H9 (cell line): ENCODE measurements at regions not wholly inside any gene's neighbourhood (a gene's known extent, or its start where the extent isn't known, plus 50 kb on each side); places are given as distances from the start of the nearest gene placed in this dataset.
"Not testable (repeated sequence)": the region's sequence is repeated elsewhere in the genome, so short reads cannot be mapped to it uniquely, and the experiment has no call there.

Experiments
- DNase-seq: peaks from one replicate; pipeline ENCODE4 v3.0.0-alpha.2; 2017
- H2AFZ ChIP-seq: one replicate; pipeline ENCODE4 v1.6.1; 2013; ENCODE audit warnings: mild to moderate bottlenecking, low read length, control low read depth, moderate library complexity
- H2AK5ac ChIP-seq: 2 replicates; pipeline ENCODE4 v1.6.1; 2013; ENCODE audit warnings: low read length, control low read depth, mixed read lengths; ENCODE audit not compliant: insufficient read length
- H2BK120ac ChIP-seq: one replicate; pipeline ENCODE4 v1.6.1; 2013; ENCODE audit warnings: low read depth, mild to moderate bottlenecking, low read length, control low read depth, inconsistent platforms; ENCODE audit not compliant: poor library complexity, severe bottlenecking
- H2BK12ac ChIP-seq: 2 replicates; pipeline ENCODE4 v1.6.1; 2013; ENCODE audit warnings: low read length, control low read depth, mixed read lengths, low read depth; ENCODE audit not compliant: insufficient read length
- H2BK15ac ChIP-seq: 2 replicates; pipeline ENCODE4 v1.6.1; 2013; ENCODE audit warnings: low read depth, low read length, control low read depth
- H2BK20ac ChIP-seq: one replicate; pipeline ENCODE4 v1.6.1; 2013; ENCODE audit warnings: low read depth, mild to moderate bottlenecking, low read length, control low read depth, inconsistent platforms; ENCODE audit not compliant: poor library complexity, severe bottlenecking
- H2BK5ac ChIP-seq: 2 replicates; pipeline ENCODE4 v1.6.1; 2013; ENCODE audit warnings: low read length, control low read depth, mixed read lengths; ENCODE audit not compliant: insufficient read length
- H3K14ac ChIP-seq: 2 replicates; pipeline ENCODE4 v1.6.1; 2013; ENCODE audit warnings: low read length, control low read depth; ENCODE audit not compliant: insufficient read depth
- H3K18ac ChIP-seq: 2 replicates; pipeline ENCODE4 v1.6.1; 2013; ENCODE audit warnings: low read depth, mild to moderate bottlenecking, mixed read lengths, low read length, control low read depth; ENCODE audit not compliant: insufficient read length
- H3K23ac ChIP-seq: 2 replicates; pipeline ENCODE4 v1.6.1; 2013; ENCODE audit warnings: low read length, control low read depth, mixed read lengths, low read depth; ENCODE audit not compliant: insufficient read length
- H3K23me2 ChIP-seq: 2 replicates; pipeline ENCODE4 v1.6.1; 2013; ENCODE audit warnings: low read depth, mild to moderate bottlenecking, mixed read lengths, low read length, control low read depth; ENCODE audit not compliant: insufficient read length, poor library complexity, severe bottlenecking
- H3K27ac ChIP-seq: 2 replicates; pipeline ENCODE4 v1.5.1; 2013; ENCODE audit warnings: low read length, control low read depth, mixed read lengths, low read depth; ENCODE audit not compliant: insufficient read length
- H3K27me3 ChIP-seq: 2 replicates; pipeline ENCODE4 v1.6.1; 2013; ENCODE audit warnings: low read length, control low read depth, inconsistent platforms; ENCODE audit not compliant: insufficient read depth
- H3K4ac ChIP-seq: 2 replicates; pipeline ENCODE4 v1.6.1; 2013; ENCODE audit warnings: low read depth, mild to moderate bottlenecking, control low read depth, inconsistent platforms, low read length, moderate library complexity
- H3K4me1 ChIP-seq: 2 replicates; pipeline ENCODE4 v1.6.1; 2013; ENCODE audit warnings: low read length, control low read depth, inconsistent platforms; ENCODE audit not compliant: insufficient read depth
- H3K4me2 ChIP-seq: 2 replicates; pipeline ENCODE4 v1.6.1; 2013; ENCODE audit warnings: low read length, control low read depth, mixed read lengths; ENCODE audit not compliant: insufficient read length, insufficient read depth
- H3K56ac ChIP-seq: 2 replicates; pipeline ENCODE4 v1.6.1; 2013; ENCODE audit warnings: low read depth, mild to moderate bottlenecking, mixed read lengths, low read length, control low read depth; ENCODE audit not compliant: insufficient read length
- H3K79me1 ChIP-seq: 2 replicates; pipeline ENCODE4 v1.6.1; 2013; ENCODE audit warnings: low read depth, mild to moderate bottlenecking, moderate library complexity, low read length, control low read depth, inconsistent platforms; ENCODE audit not compliant: insufficient read depth, poor library complexity, severe bottlenecking
- H3K79me2 ChIP-seq: 2 replicates; pipeline ENCODE4 v1.6.1; 2013; ENCODE audit warnings: low read length, control low read depth, inconsistent platforms; ENCODE audit not compliant: insufficient read depth
- H3K9ac ChIP-seq: 2 replicates; pipeline ENCODE4 v1.6.1; 2013; ENCODE audit warnings: low read length, control low read depth, mixed read lengths; ENCODE audit not compliant: insufficient read length; ENCODE audit errors: extremely low read depth
- H3K9me3 ChIP-seq: one replicate; pipeline ENCODE4 v1.6.1; 2013; ENCODE audit warnings: low read depth, low read length, inconsistent platforms; ENCODE audit not compliant: control insufficient read depth
- H3T11ph ChIP-seq: one replicate; pipeline ENCODE4 v1.6.1; 2013; ENCODE audit warnings: mild to moderate bottlenecking, low read length, control low read depth, inconsistent platforms
- H4K20me1 ChIP-seq: one replicate; pipeline ENCODE4 v1.6.1; 2013; ENCODE audit not compliant: control insufficient read depth, insufficient read length, insufficient read depth
- H4K5ac ChIP-seq: 2 replicates; pipeline ENCODE4 v1.6.1; 2013; ENCODE audit warnings: low read depth, mild to moderate bottlenecking, mixed read lengths, low read length, control low read depth; ENCODE audit not compliant: insufficient read length
- H4K8ac ChIP-seq: replicated peaks from 2 replicates; pipeline ENCODE4 v1.6.1; 2013; ENCODE audit warnings: low read length, control low read depth, mixed read lengths, low read depth; ENCODE audit not compliant: insufficient read length
- H4K91ac ChIP-seq: 2 replicates; pipeline ENCODE4 v1.6.1; 2013; ENCODE audit warnings: low read depth, mild to moderate bottlenecking, moderate library complexity, mixed read lengths, low read length, control low read depth; ENCODE audit not compliant: insufficient read length
- H3K27ac Mint-ChIP-seq, 3 experiments: 2 replicates in 2 of 3; 3 replicates in 1 of 3; pipeline ENCODE4 v1.8.0; 2020 to 2021; ENCODE audit warnings: mixed read lengths in 3 of 3, mild to moderate bottlenecking in 1 of 3, moderate library complexity in 1 of 3
- H3K27me3 Mint-ChIP-seq: 2 replicates; pipeline ENCODE4 v1.8.0; 2021; ENCODE audit warnings: low read depth, mild to moderate bottlenecking, moderate library complexity, mixed read lengths
- H3K36me3 Mint-ChIP-seq, 3 experiments: 2 replicates in 2 of 3; 3 replicates in 1 of 3; pipeline ENCODE4 v1.8.0; 2020 to 2021; ENCODE audit warnings: low read depth in 3 of 3, mixed read lengths in 3 of 3; ENCODE audit not compliant: insufficient read depth in 1 of 3
- H3K4me1 Mint-ChIP-seq, 2 experiments: 2 replicates each; pipeline ENCODE4 v1.8.0; 2020; ENCODE audit warnings: mixed read lengths in 2 of 2
- H3K4me3 Mint-ChIP-seq, 2 experiments: 2 replicates in 1 of 2; 3 replicates in 1 of 2; pipeline ENCODE4 v1.8.0; 2020 to 2021; ENCODE audit warnings: mild to moderate bottlenecking in 2 of 2, mixed read lengths in 2 of 2, moderate library complexity in 1 of 2
- H3K9me3 Mint-ChIP-seq, 2 experiments: 2 replicates in 1 of 2; 3 replicates in 1 of 2; pipeline ENCODE4 v1.8.0; 2020; ENCODE audit warnings: mild to moderate bottlenecking in 2 of 2, mixed read lengths in 2 of 2, moderate library complexity in 1 of 2
- WGBS: extraction: QIAGEN DNeasy Blood & Tissue Kit; methylation state at CpG from one replicate; pipeline ENCODE4 v1.1.7; 2013; ENCODE audit warnings: missing lambda C conversion rate, low lambda C conversion rate, mixed read lengths; ENCODE audit not compliant: insufficient read length; ENCODE audit errors: extremely low coverage; 5-methylcytosine and 5-hydroxymethylcytosine counted together
- TF ChIP-seq, protein P1 (sequence below): fragments of 200-600 bp; sonication (generic); conservative IDR thresholded peaks from 3 replicates; pipeline ENCODE4 v1.8.0; 2021; ENCODE audit warnings: antibody characterized with exemption, mild to moderate bottlenecking

DNA sequence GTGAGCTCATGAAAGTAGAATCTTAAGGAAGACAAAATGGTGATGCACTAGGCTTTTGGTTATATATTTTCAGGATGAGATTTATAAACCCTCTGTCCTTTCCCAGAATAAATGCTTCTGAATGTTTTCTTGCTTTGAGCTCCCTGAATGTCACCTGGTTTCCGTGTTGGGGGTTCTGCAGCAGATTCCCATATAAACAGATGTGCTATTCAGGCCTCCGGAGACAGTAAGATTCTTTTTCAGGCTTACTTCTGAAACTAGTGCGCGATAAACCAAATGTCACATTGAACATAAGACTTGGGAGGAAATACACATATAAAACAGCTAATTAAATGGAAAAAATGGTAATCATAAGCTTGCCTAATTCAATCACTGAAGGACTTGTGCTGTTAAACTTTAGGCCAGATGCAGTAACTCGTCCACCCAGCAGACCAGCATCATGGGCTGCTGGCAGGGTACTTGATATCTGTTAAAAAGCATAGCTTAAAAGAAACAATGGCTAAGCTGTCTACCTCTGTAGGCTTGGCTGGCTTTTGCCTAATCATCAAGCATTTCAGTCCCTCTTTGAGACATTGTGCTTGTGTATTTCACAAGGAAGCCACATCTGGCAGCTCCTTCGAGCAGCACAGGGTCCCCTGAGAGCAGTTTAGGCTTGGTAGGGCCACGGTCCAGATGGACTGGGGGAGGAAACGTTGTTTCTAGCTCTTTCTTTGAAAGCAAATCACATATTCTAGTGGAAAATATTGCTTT is 281.2 kb upstream of the KIAA1217 start:
- H3K79me2 ChIP-seq: no peaks in the 10 kb centered on the region
- no peak overlapping the region for H3K27ac Mint-ChIP-seq
- no peak overlapping the region for H2BK15ac ChIP-seq
- no peaks in the 10 kb centered on the region for H3K36me3 Mint-ChIP-seq
- H2AK5ac ChIP-seq: no peak overlapping the region
- H2BK12ac ChIP-seq: no peak overlapping the region
- no peak overlapping the region for H4K91ac ChIP-seq
- no peak overlapping the region for H3K4ac ChIP-seq
- H4K5ac ChIP-seq: no peak overlapping the region
- DNase-seq: no peak
- no peak overlapping the region for H2BK5ac ChIP-seq
- no peaks in the 10 kb centered on the region for H3K27me3 ChIP-seq
- no peak overlapping the region for H3K18ac ChIP-seq
- H2AFZ ChIP-seq: no peak overlapping the region
- no peaks in the 10 kb centered on the region for H4K20me1 ChIP-seq
- WGBS: no CpG with 5 or more reads among the region's 8 CpGs
- no peak overlapping the region for H3K23ac ChIP-seq
- TF ChIP-seq, protein P1, sequence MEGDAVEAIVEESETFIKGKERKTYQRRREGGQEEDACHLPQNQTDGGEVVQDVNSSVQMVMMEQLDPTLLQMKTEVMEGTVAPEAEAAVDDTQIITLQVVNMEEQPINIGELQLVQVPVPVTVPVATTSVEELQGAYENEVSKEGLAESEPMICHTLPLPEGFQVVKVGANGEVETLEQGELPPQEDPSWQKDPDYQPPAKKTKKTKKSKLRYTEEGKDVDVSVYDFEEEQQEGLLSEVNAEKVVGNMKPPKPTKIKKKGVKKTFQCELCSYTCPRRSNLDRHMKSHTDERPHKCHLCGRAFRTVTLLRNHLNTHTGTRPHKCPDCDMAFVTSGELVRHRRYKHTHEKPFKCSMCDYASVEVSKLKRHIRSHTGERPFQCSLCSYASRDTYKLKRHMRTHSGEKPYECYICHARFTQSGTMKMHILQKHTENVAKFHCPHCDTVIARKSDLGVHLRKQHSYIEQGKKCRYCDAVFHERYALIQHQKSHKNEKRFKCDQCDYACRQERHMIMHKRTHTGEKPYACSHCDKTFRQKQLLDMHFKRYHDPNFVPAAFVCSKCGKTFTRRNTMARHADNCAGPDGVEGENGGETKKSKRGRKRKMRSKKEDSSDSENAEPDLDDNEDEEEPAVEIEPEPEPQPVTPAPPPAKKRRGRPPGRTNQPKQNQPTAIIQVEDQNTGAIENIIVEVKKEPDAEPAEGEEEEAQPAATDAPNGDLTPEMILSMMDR: no peak
- no peak overlapping the region; a peak in 1 of 5 replicates for H3K4me3 Mint-ChIP-seq
- no peaks in the 10 kb centered on the region for H3K23me2 ChIP-seq
- H3K79me1 ChIP-seq: no peaks in the 10 kb centered on the region
- H2BK120ac ChIP-seq: no peak overlapping the region
- no peak overlapping the region for H3T11ph ChIP-seq
- no peaks in the 10 kb centered on the region for H3K9me3 ChIP-seq
- no peak overlapping the region for H3K27ac ChIP-seq
- no peak overlapping the region for H4K8ac ChIP-seq
- no peak overlapping the region for H3K9ac ChIP-seq
- no peak overlapping the region for H3K14ac ChIP-seq
- H2BK20ac ChIP-seq: no peak overlapping the region
- no peak overlapping the region for H3K56ac ChIP-seq
- H3K27me3 Mint-ChIP-seq: no peaks in the 10 kb centered on the region
- H3K4me1 ChIP-seq: no peaks in the 10 kb centered on the region
- no peaks in the 10 kb centered on the region for H3K9me3 Mint-ChIP-seq
- no peak overlapping the region for H3K4me2 ChIP-seq
- peaks cover 0 to 4% of the 10 kb centered on the region in 2 experiments; a peak in 2 of 4 replicates for H3K4me1 Mint-ChIP-seq

DNA sequence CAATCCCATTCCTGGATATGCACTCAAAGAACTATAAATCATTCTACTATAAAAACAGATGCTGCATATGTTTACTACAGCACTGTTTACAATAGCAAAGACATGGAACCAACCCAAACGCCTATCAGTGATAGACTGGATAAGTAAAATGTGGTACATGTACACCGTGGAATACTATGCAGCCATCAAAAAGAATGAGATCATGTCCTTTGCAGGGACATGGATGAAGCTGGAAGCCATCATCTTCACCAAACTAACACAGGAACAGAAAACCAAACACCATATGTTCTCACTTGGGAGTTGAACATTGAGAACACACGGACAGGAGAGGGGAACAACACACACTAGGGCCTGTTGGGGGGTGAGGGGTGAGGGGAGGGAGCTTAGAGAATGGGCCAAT is 274.9 kb upstream of the KIAA1217 start:
- H3K27ac Mint-ChIP-seq: peak overlapping the region in 1 of 3 experiments; percentile 77; a peak in 1 of 7 replicates
- H3K4me1 ChIP-seq, H3K79me2 ChIP-seq, H3K23me2 ChIP-seq, DNase-seq, H3K79me1 ChIP-seq, H2BK15ac ChIP-seq, H3K9me3 ChIP-seq, H3K56ac ChIP-seq, H2BK120ac ChIP-seq, H2BK5ac ChIP-seq, H4K8ac ChIP-seq, H3K27me3 ChIP-seq, H3K23ac ChIP-seq, H2AFZ ChIP-seq, H3T11ph ChIP-seq, H2BK20ac ChIP-seq, H3K9ac ChIP-seq, H3K18ac ChIP-seq, H4K91ac ChIP-seq, H3K9me3 Mint-ChIP-seq, H3K4me1 Mint-ChIP-seq, H4K5ac ChIP-seq, H3K14ac ChIP-seq, H3K4me2 ChIP-seq, H4K20me1 ChIP-seq, H3K27ac ChIP-seq, H2AK5ac ChIP-seq, H3K36me3 Mint-ChIP-seq, H2BK12ac ChIP-seq, H3K27me3 Mint-ChIP-seq, H3K4ac ChIP-seq, H3K4me3 Mint-ChIP-seq: not testable (repeated sequence)
- no CpG with 5 or more reads among the region's 3 CpGs for WGBS
